ENCODE measurements at regions not wholly inside any gene's neighbourhood (a gene's known extent, or its start where the extent isn't known, plus 50 kb on each side); places are given as distances from the start of the nearest gene placed in this dataset.

DNA sequence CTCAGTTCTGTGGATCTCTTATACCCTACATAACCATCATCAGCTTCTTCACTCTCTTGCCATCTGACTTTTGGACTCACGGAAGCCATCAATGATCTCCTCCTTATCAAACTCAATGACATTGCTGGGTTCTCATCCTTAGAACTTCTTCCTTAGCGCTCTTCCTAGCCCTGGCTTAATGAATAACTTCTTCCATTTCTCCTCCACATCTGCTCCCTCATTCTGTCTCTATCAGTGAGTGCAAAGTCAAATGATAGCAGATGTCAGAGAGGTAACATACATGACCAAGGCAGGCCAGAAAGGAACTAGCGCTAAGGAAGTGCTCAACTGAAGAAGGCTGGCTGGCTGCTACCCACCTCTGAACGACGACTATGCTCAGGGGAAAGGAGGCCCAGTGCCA, 449.8 kb downstream of the COG6 start:
- Histone ChIP-seq H3K9me3 (ENCODE audit: control insufficient read depth, low read depth, low read length) (no peaks in the 10 kb centered on the region), H3K4me1 (ENCODE audit: control insufficient read depth, extremely low read depth, insufficient read depth, low read length) (peaks cover 38% of the 10 kb centered on the region), H3K9me1 (ENCODE audit: control insufficient read depth, extremely low read depth, insufficient read depth, low read length) (no peaks in the 10 kb centered on the region), H3K36me3 (ENCODE audit: control insufficient read depth in 2 of 2, extremely low read depth in 1 of 2, insufficient read depth in 2 of 2, low read length in 2 of 2) (no peaks in the 10 kb centered on the region), H4K20me1 (ENCODE audit: control insufficient read depth, extremely low read depth, insufficient read depth, low read length) (no peaks in the 10 kb centered on the region), H3K79me2 (ENCODE audit: control insufficient read depth, insufficient read depth, low read length) (no peaks in the 10 kb centered on the region), H3K9ac (ENCODE audit: control insufficient read depth, extremely low read depth, insufficient read depth, low read length) (no peak overlapping the region), H3K27me3 (ENCODE audit: control insufficient read depth, extremely low read depth, insufficient read depth, low read length) (no peaks in the 10 kb centered on the region), H2AFZ (ENCODE audit: control insufficient read depth, low read length) (no peak overlapping the region), H3K27ac (ENCODE audit: control insufficient read depth, insufficient read depth, low read length) (no peak overlapping the region), H3K4me3 (ENCODE audit: control insufficient read depth in 2 of 3, extremely low read depth in 1 of 3, insufficient read depth in 2 of 3, low read depth in 1 of 3, low read length in 3 of 3) (no peak overlapping the region), H3K4me2 (ENCODE audit: control insufficient read depth, extremely low read depth, insufficient read depth, low read depth, low read length) (no peak overlapping the region)
- DNase-seq (ENCODE audit: low read depth, low spot score) (no peak), FAIRE-seq (no peak)
- TF ChIP-seq EZH2 (IDR thresholded peaks at IDR 0.05; ENCODE audit: low read length) (no peak), CTCF (optimal IDR thresholded peaks at IDR 0.05 in 1 of 3, IDR thresholded peaks at IDR 0.05 in 1 of 3, conservative IDR thresholded peaks at IDR 0.05 in 1 of 3; ENCODE audit: extremely low read depth in 1 of 3, insufficient read depth in 2 of 3, low read length in 3 of 3) (no peak)
- dilution Hi-C loops (cut with MboI; ENCODE audit: extremely low pct_ligation_motif_present, low sequenced_read_pairs): no loop called here

- H3K9me1 ChIP-seq (ENCODE audit: control insufficient read depth, extremely low read depth, insufficient read depth, low read length): no peaks in the 10 kb centered on the region
- H3K4me3 ChIP-seq (ENCODE audit: control insufficient read depth in 2 of 3, extremely low read depth in 1 of 3, insufficient read depth in 2 of 3, low read depth in 1 of 3, low read length in 3 of 3): peak overlapping the region in 2 of 3 experiments; percentile 45 to 58
- no peaks in the 10 kb centered on the region for H3K36me3 ChIP-seq (ENCODE audit: control insufficient read depth in 2 of 2, extremely low read depth in 1 of 2, insufficient read depth in 2 of 2, low read length in 2 of 2)
- TF ChIP-seq CTCF (optimal IDR thresholded peaks at IDR 0.05 in 1 of 3, IDR thresholded peaks at IDR 0.05 in 1 of 3, conservative IDR thresholded peaks at IDR 0.05 in 1 of 3; ENCODE audit: extremely low read depth in 1 of 3, insufficient read depth in 2 of 3, low read length in 3 of 3) (no peak), EZH2 (IDR thresholded peaks at IDR 0.05; ENCODE audit: low read length) (no peak)
- dilution Hi-C loops (cut with MboI; ENCODE audit: extremely low pct_ligation_motif_present, low sequenced_read_pairs): no loop called here
- H2AFZ ChIP-seq (ENCODE audit: control insufficient read depth, low read length): peak overlapping the region; percentile 83
- peak; percentile 98 for FAIRE-seq
- H3K4me1 ChIP-seq (ENCODE audit: control insufficient read depth, extremely low read depth, insufficient read depth, low read length): peaks cover 21% of the 10 kb centered on the region
- H3K27ac ChIP-seq (ENCODE audit: control insufficient read depth, insufficient read depth, low read length): peak overlapping the region; percentile 97
- peak; percentile 77 for DNase-seq (ENCODE audit: low read depth, low spot score)
- no peaks in the 10 kb centered on the region for H4K20me1 ChIP-seq (ENCODE audit: control insufficient read depth, extremely low read depth, insufficient read depth, low read length)
- peak overlapping the region; percentile 85 for H3K4me2 ChIP-seq (ENCODE audit: control insufficient read depth, extremely low read depth, insufficient read depth, low read depth, low read length)
- H3K9ac ChIP-seq (ENCODE audit: control insufficient read depth, extremely low read depth, insufficient read depth, low read length): peak overlapping the region; percentile 70
- no peaks in the 10 kb centered on the region for H3K79me2 ChIP-seq (ENCODE audit: control insufficient read depth, insufficient read depth, low read length)
- H3K9me3 ChIP-seq (ENCODE audit: control insufficient read depth, low read depth, low read length): no peaks in the 10 kb centered on the region
- no peaks in the 10 kb centered on the region for H3K27me3 ChIP-seq (ENCODE audit: control insufficient read depth, extremely low read depth, insufficient read depth, low read length)
Measured at GRCh38 chr13:40109351-40109844, 453.9 kb downstream of the COG6 start.

Data from keratinocyte (primary cell).